HEK293 (cell line): ENCODE measurements at regions not wholly inside any gene's neighbourhood (a gene's known extent, or its start where the extent isn't known, plus 50 kb on each side); places are given as distances from the start of the nearest gene placed in this dataset.

Experiments used
- CTCF ChIA-PET: fragments of 350-600 bp; formaldehyde crosslinking; extraction: SDS; loops from one replicate; lab custom pipeline; 2021; ENCODE audit warnings: antibody characterized with exemption; lab: Yijun Ruan, JAX
- POLR2A ChIA-PET: fragments of 300-600 bp; formaldehyde crosslinking; extraction: SDS; loops from one replicate; lab custom pipeline; 2020; ENCODE audit warnings: antibody characterized with exemption, inconsistent platforms; lab: Yijun Ruan, JAX
- H3K27ac ChIP-seq: fragments of 200-500 bp; sonication (Bioruptor generic); 2 replicates; pipeline ENCODE4 v1.5.1; 2014; ENCODE audit warnings: low read depth, low read length, control low read depth, inconsistent platforms; ENCODE audit errors: extremely low read depth
- H3K36me3 ChIP-seq, 2 experiments: fragments of 200-500 bp in 1 of 2; sonication (Bioruptor generic) in 1 of 2; 1 replicate in 1 of 2; 2 replicates in 1 of 2; pipeline ENCODE4 v1.5.1; 2014 to 2017; ENCODE audit warnings: inconsistent platforms in 2 of 2, low read length in 2 of 2; ENCODE audit not compliant: control insufficient read depth in 2 of 2, insufficient read depth in 1 of 2
- H3K4me1 ChIP-seq: fragments of 200-500 bp; sonication (Bioruptor generic); 2 replicates; pipeline ENCODE4 v1.5.1; 2014; ENCODE audit warnings: mild to moderate bottlenecking, low read length, inconsistent platforms; ENCODE audit not compliant: control insufficient read depth, insufficient read depth
- H3K4me3 ChIP-seq: 2 replicates; pipeline ENCODE4 v1.5.1; 2011; ENCODE audit warnings: low read depth, mild to moderate bottlenecking, control low read depth, low read length, moderate library complexity
- H3K9me3 ChIP-seq: fragments of 200-500 bp; sonication (Bioruptor generic); 2 replicates; pipeline ENCODE4 v1.5.1; 2014; ENCODE audit warnings: low read depth, low read length, inconsistent platforms; ENCODE audit not compliant: control insufficient read depth, insufficient read depth
- BCL6B ChIP-seq: fragments of 450-650 bp; formaldehyde crosslinking; IDR thresholded peaks from 2 replicates; pipeline ENCODE4 v1.5.1; 2017; ENCODE audit warnings: missing biosample characterization, missing genetic modification characterization
- CTCF ChIP-seq: fragments of 450-650 bp; formaldehyde crosslinking; IDR thresholded peaks from 2 replicates; pipeline ENCODE4 v1.5.1; 2016; ENCODE audit warnings: missing biosample characterization, missing genetic modification characterization
- FEZF1 ChIP-seq: fragments of 450-650 bp; formaldehyde crosslinking; IDR thresholded peaks from 2 replicates; pipeline ENCODE4 v1.5.1; 2016; ENCODE audit warnings: missing biosample characterization, missing genetic modification characterization
- PBX3 ChIP-seq: sonication (generic); formaldehyde crosslinking; IDR thresholded peaks from 2 replicates; pipeline ENCODE4 v1.8.1; 2022; ENCODE audit warnings: mild to moderate bottlenecking, moderate library complexity, missing genetic modification reagents
- PRDM6 ChIP-seq: fragments of 450-650 bp; formaldehyde crosslinking; IDR thresholded peaks from 2 replicates; pipeline ENCODE4 v1.5.1; 2017; ENCODE audit warnings: missing biosample characterization, missing genetic modification characterization
- YY2 ChIP-seq: fragments of 450-650 bp; formaldehyde crosslinking; IDR thresholded peaks from 2 replicates; pipeline ENCODE4 v1.5.1; 2016; ENCODE audit warnings: missing biosample characterization, missing genetic modification characterization
- ZBTB44 ChIP-seq: fragments of 450-650 bp; IDR thresholded peaks from 2 replicates; pipeline ENCODE4 v1.5.1; 2018; ENCODE audit warnings: missing biosample characterization, mild to moderate bottlenecking, missing genetic modification characterization
- ZNF157 ChIP-seq: fragments of 450-650 bp; formaldehyde crosslinking; IDR thresholded peaks from 2 replicates; pipeline ENCODE4 v1.5.1; 2016; ENCODE audit warnings: missing biosample characterization, missing genetic modification characterization
- ZNF221 ChIP-seq: fragments of 450-650 bp; formaldehyde crosslinking; IDR thresholded peaks from 2 replicates; pipeline ENCODE4 v1.5.1; 2017; ENCODE audit warnings: missing biosample characterization, missing genetic modification characterization, borderline replicate concordance
- ZNF37A ChIP-seq: fragments of 450-650 bp; IDR thresholded peaks from 2 replicates; pipeline ENCODE4 v1.5.1; 2018; ENCODE audit warnings: missing biosample characterization, missing genetic modification characterization
- ZNF394 ChIP-seq: fragments of 450-650 bp; formaldehyde crosslinking; IDR thresholded peaks from 2 replicates; pipeline ENCODE4 v1.5.1; 2016; ENCODE audit warnings: missing biosample characterization, missing genetic modification characterization, mild to moderate bottlenecking, moderate library complexity, borderline replicate concordance
- ZNF426 ChIP-seq: fragments of 450-650 bp; formaldehyde crosslinking; IDR thresholded peaks from 2 replicates; pipeline ENCODE4 v1.5.1; 2017; ENCODE audit warnings: missing biosample characterization, missing genetic modification characterization, mild to moderate bottlenecking, inconsistent platforms, moderate library complexity
- ZNF518A ChIP-seq: fragments of 450-650 bp; formaldehyde crosslinking; conservative IDR thresholded peaks from 2 replicates; pipeline ENCODE4 v1.5.1; 2016; ENCODE audit warnings: low read depth, missing biosample characterization, missing genetic modification characterization
- ZNF645 ChIP-seq: fragments of 450-650 bp; formaldehyde crosslinking; IDR thresholded peaks from 2 replicates; pipeline ENCODE4; 2016; ENCODE audit warnings: missing biosample characterization, missing genetic modification characterization

GRCh38 chr11:92313784-92314183 lies 89.2 kb downstream of the FAT3 start:
- no peak for TF ChIP-seq ZBTB44
- TF ChIP-seq ZNF37A (tag by site-specific recombination) = no peak
- no peak for TF ChIP-seq PRDM6
- no peak for TF ChIP-seq ZNF518A (tag by site-specific recombination)
- TF ChIP-seq ZNF426 (tag by site-specific recombination) = no peak
- TF ChIP-seq PBX3 (CRISPR knock-in tag) = no peak
- no peak for TF ChIP-seq FEZF1 (tag by site-specific recombination)
- no peak for TF ChIP-seq ZNF394
- no peak for TF ChIP-seq ZNF157 (tag by site-specific recombination)
- TF ChIP-seq CTCF = no peak
- no peak for TF ChIP-seq ZNF221
- no peak for TF ChIP-seq YY2 (tag by site-specific recombination)
- no peak for TF ChIP-seq BCL6B (tag by site-specific recombination)
- no peak for TF ChIP-seq ZNF645 (tag by site-specific recombination)
- TF ChIP-seq, all 188 proteins: peak for 0
- ChIA-PET POLR2A (no interaction called here), CTCF (no interaction called here)
- H3K9me3 ChIP-seq = no peaks in the 10 kb centered on the region
- H3K4me3 ChIP-seq = no peak overlapping the region
- peaks cover 11% of the 10 kb centered on the region for H3K4me1 ChIP-seq
- no peaks in the 10 kb centered on the region for H3K36me3 ChIP-seq
- H3K27ac ChIP-seq = no peak overlapping the region
